Middle frontal gyrus (tissue), 1 donor: ENCODE measurements at regions not wholly inside any gene's neighbourhood (a gene's known extent, or its start where the extent isn't known, plus 50 kb on each side); places are given as distances from the start of the nearest gene placed in this dataset.

ENCODE experiments used
- DNase-seq: peaks from one replicate; pipeline ENCODE4 v3.0.0-alpha.2; 2015; ENCODE audit warnings: low spot score; ENCODE audit errors: extremely low spot score

DNA sequence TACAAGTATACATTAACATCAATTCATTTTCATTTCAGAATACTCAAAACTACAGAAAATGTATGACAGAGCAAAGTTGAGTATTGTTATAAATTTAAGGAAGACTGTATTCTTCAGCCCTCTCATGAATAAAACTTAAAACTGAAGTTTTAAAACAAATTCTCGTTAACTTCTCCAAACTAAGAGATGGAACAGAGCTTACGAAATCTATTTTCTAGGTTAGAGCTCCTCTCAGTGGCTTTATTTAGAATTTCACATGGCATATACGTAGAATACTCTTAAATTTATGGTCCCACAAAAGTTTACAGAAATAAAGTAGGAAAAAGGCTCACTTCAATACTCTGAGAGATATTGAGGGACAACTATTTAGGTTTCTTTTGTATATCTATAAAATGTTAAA lies 612.1 kb downstream of the KCNJ3 start:
- DNase-seq, result peak; percentile 19

DNA sequence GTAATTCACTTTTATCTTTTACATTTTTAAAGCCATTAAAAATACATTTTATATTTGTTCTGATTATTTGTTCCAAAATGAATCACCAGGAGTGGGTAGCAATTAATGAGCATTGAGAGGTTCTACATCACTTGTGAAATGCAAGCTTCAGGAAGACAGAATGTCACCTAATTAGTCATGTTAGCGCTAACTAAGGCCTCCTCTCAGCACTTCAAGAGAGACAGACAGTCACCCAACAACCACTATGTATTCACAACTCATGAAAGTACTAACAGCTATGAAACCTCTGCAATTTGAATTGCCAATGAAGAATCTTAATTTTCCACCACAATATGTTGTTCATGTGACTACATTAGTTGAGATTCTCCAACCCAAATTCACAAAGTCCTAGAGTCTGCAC lies 611.0 kb downstream of the KCNJ3 start:
- no peak for DNase-seq

DNA sequence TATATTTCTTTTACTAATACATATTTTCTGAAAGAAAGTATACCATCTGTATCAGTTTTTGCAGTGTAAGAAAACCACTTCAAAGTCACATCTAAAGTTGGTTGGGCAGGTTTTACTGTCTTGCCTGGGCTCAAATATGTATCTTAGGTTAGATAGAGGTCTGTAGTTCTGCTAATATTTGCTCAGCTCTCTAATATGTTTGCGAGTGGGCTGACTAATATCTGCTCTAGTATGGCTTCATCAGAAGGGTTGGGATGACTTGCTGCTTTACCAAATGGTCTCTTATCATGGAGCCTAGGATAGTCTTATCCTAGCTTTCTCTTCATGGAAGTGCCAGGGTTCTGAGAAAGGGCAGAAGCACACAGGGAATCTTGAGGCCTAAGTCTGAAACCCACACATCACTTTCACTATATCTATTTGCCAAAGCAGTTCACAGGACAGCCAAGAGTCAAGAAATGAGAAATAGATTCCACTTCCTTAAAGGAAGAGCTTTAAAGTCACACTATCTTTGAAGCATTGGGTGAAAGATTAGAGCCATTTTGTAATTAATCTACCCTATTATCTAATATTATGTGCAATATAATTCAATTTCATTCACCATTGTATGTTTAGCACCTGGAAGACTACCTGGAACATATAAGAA lies 610.0 kb downstream of the KCNJ3 start:
- no peak for DNase-seq

- no peak for DNase-seq
Measured at GRCh38 chr2:155301221-155301620, 602.7 kb downstream of the KCNJ3 start.

- DNase-seq, result no peak
Measured at GRCh38 chr2:155298001-155298400, 599.5 kb downstream of the KCNJ3 start.

- no peak for DNase-seq
Measured at GRCh38 chr2:155294358-155294757, 595.9 kb downstream of the KCNJ3 start.

DNA sequence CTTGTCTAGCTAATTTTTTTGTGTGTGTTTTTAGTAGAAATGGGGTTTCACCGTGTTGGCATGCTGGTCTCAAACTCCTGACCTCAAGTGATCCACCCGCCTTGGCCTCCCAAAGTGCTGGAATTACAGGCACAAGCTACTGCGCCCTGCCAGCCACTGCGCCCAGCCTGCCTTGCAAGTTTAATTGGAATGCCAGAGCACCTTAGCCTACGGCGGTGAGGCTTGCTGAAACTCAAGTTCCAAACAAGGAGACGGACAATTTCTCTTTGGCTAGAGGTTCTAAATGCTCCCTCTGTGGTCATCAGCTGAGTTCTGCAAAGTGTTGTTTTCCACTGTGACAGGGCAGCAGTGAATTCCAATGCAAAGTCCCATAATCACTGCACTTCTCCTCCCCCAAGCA lies 583.4 kb downstream of the KCNJ3 start:
- no peak for DNase-seq

DNA sequence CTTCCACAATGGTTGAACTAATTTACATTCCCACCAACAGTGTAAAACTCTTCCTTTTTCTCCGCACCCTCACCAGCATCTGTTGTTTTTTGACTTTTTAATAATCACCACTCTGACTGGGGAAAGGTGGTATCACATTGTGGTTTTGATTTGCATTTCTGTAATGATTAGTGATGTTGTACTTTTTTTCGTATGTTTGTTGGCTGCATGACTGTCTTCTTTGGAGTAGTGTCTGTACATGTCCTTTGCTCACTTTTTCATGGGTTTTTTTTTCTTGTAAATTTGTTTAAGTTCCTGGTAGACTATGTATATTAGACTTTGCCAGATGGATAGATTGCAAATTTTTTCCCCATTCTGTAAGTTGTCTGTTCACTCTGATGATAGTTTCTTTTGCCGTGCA lies 574.8 kb downstream of the KCNJ3 start:
- no peak for DNase-seq

- no peak for DNase-seq
Measured at GRCh38 chr2:155266583-155266982, 568.1 kb downstream of the KCNJ3 start.

DNA sequence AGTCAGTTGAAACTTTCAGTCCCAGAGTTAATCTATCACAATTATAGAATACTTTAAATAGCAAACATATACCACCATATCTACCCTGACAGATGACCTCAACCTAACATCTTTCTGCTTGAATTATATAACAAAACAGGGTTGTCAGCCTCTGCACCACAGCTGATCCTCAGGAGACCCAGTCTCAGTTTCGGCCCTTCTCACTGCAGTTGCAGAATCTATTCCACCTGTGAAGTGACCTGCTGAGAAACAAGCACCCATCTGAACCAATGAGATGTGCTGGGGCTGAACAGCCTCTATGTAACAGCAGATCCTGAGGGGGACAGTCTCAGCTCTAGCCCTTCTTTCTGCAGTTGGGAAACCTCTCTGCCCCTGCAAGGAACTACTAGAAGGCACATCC lies 567.6 kb downstream of the KCNJ3 start:
- no peak for DNase-seq

- no peak for DNase-seq
Measured at GRCh38 chr2:155256803-155257202, 558.3 kb downstream of the KCNJ3 start.

DNA sequence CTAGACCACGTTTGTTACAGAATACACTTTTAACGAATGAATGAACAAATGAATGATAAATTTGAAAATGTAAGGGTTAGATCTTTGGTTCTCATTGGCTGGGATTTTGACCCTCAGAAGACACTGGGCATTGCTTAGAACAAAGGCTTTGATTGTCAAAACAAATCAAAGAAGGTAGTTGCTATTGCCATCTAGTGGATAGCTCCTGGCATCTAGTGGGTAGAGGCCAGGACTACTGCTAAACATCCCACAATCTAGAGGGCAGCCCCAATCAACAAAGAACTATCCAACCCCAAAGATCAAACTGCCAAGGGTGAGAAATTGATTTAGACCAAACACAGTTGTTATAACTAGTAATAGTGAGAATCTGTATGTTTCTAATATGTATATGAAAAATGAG lies 552.3 kb downstream of the KCNJ3 start:
- DNase-seq, result no peak

DNA sequence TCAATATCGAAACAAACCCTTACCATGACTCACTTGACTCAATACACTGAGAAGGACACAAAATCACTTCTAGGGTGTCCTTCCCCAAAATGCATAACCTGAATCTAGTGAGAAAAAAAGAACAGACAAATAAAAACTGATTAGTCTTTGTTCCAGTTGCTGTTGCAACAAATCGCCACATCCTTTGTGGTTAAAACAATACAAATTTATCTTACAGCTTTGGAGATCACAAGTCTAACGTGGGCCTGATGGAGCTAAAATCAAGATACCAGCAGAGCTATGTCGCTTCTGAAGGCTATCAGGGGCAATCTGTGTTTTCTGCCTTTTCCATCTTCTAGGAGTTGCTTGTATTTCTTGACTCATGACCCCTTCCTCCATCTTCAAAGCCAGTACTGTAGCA lies 541.7 kb downstream of the KCNJ3 start:
- DNase-seq, result no peak

DNA sequence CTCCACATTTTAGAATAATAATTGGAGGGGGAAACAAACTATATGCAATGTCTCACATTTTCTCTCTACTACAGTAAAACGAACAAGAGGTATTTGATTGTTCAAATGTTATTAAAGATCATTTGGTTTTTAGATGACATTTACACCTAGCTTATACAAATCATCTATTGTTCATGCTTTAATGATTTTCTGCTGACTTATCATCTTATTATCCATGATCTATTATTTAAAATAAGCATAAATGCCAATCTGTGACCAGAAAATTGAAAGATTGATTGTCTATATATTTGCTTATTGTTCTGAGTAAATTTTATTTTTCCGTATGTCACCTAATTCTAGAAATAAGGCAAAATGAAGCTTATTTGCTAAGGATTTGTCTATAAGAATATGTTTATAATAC lies 537.2 kb downstream of the KCNJ3 start:
- no peak for DNase-seq

GRCh38 chr2:155223781-155224406 lies 525.4 kb downstream of the KCNJ3 start:
- DNase-seq, result no peak

DNA sequence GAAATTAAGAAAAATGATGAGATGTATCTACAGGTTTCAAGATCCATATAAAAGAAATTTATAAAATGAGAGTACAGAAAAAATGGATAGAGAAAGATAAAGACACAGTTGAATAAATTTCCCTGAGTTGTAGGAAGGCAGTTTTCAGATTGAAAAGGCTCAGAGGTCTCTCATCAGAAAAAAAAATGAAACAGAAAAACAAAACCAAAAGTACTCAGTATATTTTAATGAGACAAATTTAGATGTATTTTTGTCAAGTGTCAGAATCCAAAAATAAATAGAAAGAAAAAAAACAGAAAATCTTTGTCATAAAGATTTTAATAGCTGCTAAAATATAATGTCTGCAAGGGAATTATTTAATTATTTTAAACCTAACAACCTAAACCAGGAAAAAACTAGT lies 520.5 kb downstream of the KCNJ3 start:
- no peak for DNase-seq

GRCh38 chr2:155218292-155218924 lies 519.9 kb downstream of the KCNJ3 start:
- no peak for DNase-seq

GRCh38 chr2:155215037-155215707 lies 516.7 kb downstream of the KCNJ3 start:
- DNase-seq, result no peak

- no peak for DNase-seq
Measured at GRCh38 chr2:155209696-155210450, 511.4 kb downstream of the KCNJ3 start.

DNA sequence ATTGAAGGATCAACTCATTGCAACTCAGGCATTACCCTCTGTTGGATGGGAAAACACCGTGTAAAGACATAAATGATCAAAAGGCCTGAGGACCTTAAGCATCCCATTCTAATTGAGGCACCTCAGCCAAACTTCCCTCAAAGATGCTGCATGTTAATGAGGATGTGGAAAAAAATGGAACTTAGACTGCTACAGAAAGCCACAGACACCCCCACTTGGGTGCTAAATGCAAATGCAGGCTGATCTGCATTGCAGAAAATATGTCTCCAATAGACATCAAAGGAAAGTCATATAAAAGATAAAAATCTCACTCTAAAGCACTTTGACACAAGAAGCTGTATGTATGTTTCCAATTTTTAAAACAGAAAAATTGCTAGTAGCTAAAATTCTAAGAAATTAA lies 504.7 kb downstream of the KCNJ3 start:
- no peak for DNase-seq

DNA sequence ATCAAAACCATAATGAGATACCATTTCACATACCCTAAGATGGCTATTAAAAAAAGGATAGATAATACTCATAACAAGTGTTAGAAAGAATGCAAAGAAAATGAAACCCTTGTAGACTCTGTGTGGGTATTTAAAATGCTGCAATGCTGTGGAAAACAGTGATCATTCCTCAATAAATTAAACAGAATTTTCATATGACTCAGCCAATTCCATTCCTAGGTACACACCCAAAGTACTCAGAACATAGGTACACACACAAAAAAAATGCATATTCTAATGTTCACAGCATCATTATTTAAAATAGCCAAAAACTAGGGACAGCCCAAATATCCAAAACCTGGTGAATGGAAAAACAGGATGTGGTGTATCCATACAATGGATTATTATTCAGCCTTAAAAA lies 502.3 kb downstream of the KCNJ3 start:
- no peak for DNase-seq

- DNase-seq, result no peak
Measured at GRCh38 chr2:155190342-155190741, 491.8 kb downstream of the KCNJ3 start.
